ENCODE measurements at regions not wholly inside any gene's neighbourhood (a gene's known extent, or its start where the extent isn't known, plus 50 kb on each side); places are given as distances from the start of the nearest gene placed in this dataset.

DNA sequence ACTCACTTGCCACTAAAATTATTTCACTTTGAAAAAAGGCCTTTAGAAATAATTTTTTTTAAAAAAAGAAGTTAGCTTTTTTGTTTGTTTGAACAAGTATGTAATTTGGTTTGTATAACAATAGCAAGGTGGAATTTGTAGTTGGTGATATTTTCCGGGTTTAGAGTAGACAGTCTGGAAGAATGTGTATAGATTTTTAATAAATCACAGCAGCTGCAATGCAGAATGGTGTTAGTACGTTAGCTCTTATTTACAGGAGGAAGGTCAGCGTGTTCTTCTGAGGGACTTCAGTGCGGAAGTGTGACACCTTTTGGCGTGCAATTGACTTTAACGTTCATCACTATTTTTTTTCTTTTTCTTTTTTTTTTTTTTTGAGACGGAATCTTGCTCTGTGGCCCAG is 115.4 kb downstream of the PLEKHG1 start:
- TF ChIP-seq, protein P1, sequence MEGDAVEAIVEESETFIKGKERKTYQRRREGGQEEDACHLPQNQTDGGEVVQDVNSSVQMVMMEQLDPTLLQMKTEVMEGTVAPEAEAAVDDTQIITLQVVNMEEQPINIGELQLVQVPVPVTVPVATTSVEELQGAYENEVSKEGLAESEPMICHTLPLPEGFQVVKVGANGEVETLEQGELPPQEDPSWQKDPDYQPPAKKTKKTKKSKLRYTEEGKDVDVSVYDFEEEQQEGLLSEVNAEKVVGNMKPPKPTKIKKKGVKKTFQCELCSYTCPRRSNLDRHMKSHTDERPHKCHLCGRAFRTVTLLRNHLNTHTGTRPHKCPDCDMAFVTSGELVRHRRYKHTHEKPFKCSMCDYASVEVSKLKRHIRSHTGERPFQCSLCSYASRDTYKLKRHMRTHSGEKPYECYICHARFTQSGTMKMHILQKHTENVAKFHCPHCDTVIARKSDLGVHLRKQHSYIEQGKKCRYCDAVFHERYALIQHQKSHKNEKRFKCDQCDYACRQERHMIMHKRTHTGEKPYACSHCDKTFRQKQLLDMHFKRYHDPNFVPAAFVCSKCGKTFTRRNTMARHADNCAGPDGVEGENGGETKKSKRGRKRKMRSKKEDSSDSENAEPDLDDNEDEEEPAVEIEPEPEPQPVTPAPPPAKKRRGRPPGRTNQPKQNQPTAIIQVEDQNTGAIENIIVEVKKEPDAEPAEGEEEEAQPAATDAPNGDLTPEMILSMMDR (IDR thresholded peaks at IDR 0.05; ENCODE audit: borderline replicate concordance, extremely low read depth, low read length, poor library complexity, severe bottlenecking), result no peak
- no peak for TF ChIP-seq EZH2 (IDR thresholded peaks at IDR 0.05; ENCODE audit: borderline replicate concordance, low read depth, low read length, severe bottlenecking)

Measured in DND-41 (cell line).